ENCODE measurements at regions not wholly inside any gene's neighbourhood (a gene's known extent, or its start where the extent isn't known, plus 50 kb on each side); places are given as distances from the start of the nearest gene placed in this dataset.
A peak's percentile ranks its signal among the peaks of the same experiment; 100 is the strongest.

- DNase-seq (ENCODE audit: low read depth, low spot score) (peak; percentile 21), ATAC-seq (peak; percentile 56), FAIRE-seq (no peak)
- Histone ChIP-seq H2AFZ (ENCODE audit: control insufficient read depth, low read depth, low read length) (no peak overlapping the region), H3K36me3 (ENCODE audit: control insufficient read depth in 2 of 2, insufficient read depth in 2 of 2, low read length in 1 of 2) (no peaks in the 10 kb centered on the region), H3K27me3 (replicated peaks in 1 of 2; ENCODE audit: control insufficient read depth in 2 of 2, insufficient read depth in 2 of 2, low read length in 1 of 2) (no peaks in the 10 kb centered on the region), H3K9ac (ENCODE audit: control insufficient read depth, insufficient read depth, low read length) (no peak overlapping the region), H3K4me3 (no peak overlapping the region), H3K4me1 (ENCODE audit: control insufficient read depth, insufficient read depth, low read length) (peaks cover 20% of the 10 kb centered on the region), H4K20me1 (ENCODE audit: control insufficient read depth, insufficient read depth) (no peaks in the 10 kb centered on the region), H3K79me2 (ENCODE audit: control insufficient read depth, insufficient read depth, low read length) (no peaks in the 10 kb centered on the region), H3K4me2 (ENCODE audit: control insufficient read depth, insufficient read depth) (no peak overlapping the region), H3K27ac (ENCODE audit: control insufficient read depth, insufficient read depth) (no peak overlapping the region; the same call in 1 of the 2 replicates), H3K9me3 (replicated peaks; ENCODE audit: control insufficient read depth, insufficient read depth, low read length) (no peaks in the 10 kb centered on the region)
- TF ChIP-seq PAX5 (IDR thresholded peaks at IDR 0.05; ENCODE audit: borderline replicate concordance, low read depth, low read length) (0 out of 2 replicates have a peak, but pooled peaks have one; percentile 21), SPI1 (IDR thresholded peaks at IDR 0.05; ENCODE audit: borderline replicate concordance, insufficient read depth, low read depth, low read length) (0 out of 2 replicates have a peak, but pooled peaks have one; percentile 16), MYB (IDR thresholded peaks at IDR 0.05; ENCODE audit: borderline replicate concordance, low read depth, low read length) (no peak), JUNB (IDR thresholded peaks at IDR 0.05) (peak; percentile 18; the same call in 1 of the 2 replicates), ZBTB33 (IDR thresholded peaks at IDR 0.05) (no peak), TBL1XR1 (IDR thresholded peaks at IDR 0.05; ENCODE audit: low read depth, low read length) (no peak)
- BruUV-seq (replicated peaks), result no TSS peak
- ChIA-PET CTCF (interaction anchor here (0.8 to 1.2 kb wide), 2 partner anchors 9 to 13 kb away, joined by 3 to 4 read pairs; no protein-coding TSS in a partner anchor), POLR2A (no interaction called here), RAD21 (ENCODE audit: unreplicated experiment) (interaction anchor here (0.6 kb wide), 1 partner anchor 1354 kb away, joined by 3 read pairs; the partner anchor contains the start of gene ZBTB6), SMC1A (ENCODE audit: uncharacterized antibody, unreplicated experiment) (no interaction called here)
- intact Hi-C loops (cut with micrococcal nuclease; ENCODE audit: unreplicated experiment) (no loop called here), in situ Hi-C loops (cut with MboI) (no loop called here)
- 31% methylated on average over 7 of the region's 7 CpGs for WGBS (ENCODE audit: insufficient coverage, insufficient replicate concordance, low lambda C conversion rate, missing lambda C conversion rate)
Observed at GRCh38 chr9:121559183-121559582, 59.5 kb upstream of the GGTA1 start.
